ENCODE measurements at regions not wholly inside any gene's neighbourhood (a gene's known extent, or its start where the extent isn't known, plus 50 kb on each side); places are given as distances from the start of the nearest gene placed in this dataset.

DNA sequence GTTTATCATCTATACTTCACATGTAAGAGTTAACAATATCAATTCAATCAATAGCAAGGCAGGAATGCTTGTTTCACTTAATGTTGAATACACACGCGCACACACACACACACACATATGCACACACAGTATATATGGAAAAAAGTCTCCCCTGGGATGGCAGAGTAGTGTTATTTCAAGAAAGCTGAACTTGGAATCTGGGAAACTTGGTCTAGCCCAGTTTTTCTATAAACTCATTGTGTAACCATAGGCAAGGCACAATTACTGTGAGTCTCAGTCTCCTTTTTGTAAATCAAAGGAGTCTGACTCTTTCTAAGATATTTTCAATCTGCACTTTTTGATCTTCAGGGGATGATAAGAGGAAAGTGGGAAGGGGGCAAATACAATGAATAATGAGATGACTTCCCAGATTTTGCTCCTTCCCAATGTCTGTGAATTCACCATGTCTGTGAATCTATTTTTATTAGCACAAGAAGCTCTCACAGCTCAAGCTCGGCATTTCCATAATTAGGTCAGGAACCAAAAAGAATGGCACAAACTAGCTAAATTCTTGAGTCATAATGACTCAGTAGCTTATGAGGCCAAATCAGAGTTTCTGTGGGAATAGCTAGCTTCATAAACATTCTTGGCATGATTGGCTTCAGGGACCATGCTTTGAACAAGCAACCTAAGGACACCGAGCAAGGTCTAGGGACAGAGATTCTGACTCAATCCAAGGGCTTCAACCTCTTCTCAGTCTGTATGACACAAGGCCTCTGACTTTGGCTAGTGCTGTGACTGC is 227.4 kb upstream of the DCBLD2 start:
- no peaks in the 10 kb centered on the region for H3K36me3 ChIP-seq (ENCODE audit: control insufficient read depth in 2 of 2, extremely low read depth in 1 of 2, insufficient read depth in 1 of 2, low read length in 1 of 2)
- ChIA-PET POLR2A (no interaction called here), CTCF (no interaction called here)
- no peak for ATAC-seq (replicated peaks in 1 of 4)
- H3K27me3 ChIP-seq (replicated peaks in 1 of 2; ENCODE audit: control insufficient read depth in 2 of 2, extremely low read depth in 1 of 2, insufficient read depth in 2 of 2, low read length in 1 of 2): no peaks in the 10 kb centered on the region
- H3K4me1 Mint-ChIP-seq: no peaks in the 10 kb centered on the region
- no peaks in the 10 kb centered on the region for H3K27me3 Mint-ChIP-seq
- H3K9me3 ChIP-seq: no peaks in the 10 kb centered on the region
- no peaks in the 10 kb centered on the region for H3K4me1 ChIP-seq (ENCODE audit: control insufficient read depth in 1 of 2, extremely low read depth in 1 of 2, insufficient read depth in 2 of 2, low read length in 2 of 2)
- H3K4me3 ChIP-seq (ENCODE audit: control insufficient read depth in 1 of 2, extremely low read depth in 1 of 2, low read length in 1 of 2): no peak overlapping the region
- H3K27ac Mint-ChIP-seq: no peak overlapping the region
- no peaks in the 10 kb centered on the region for H3K36me3 Mint-ChIP-seq
- no peak overlapping the region for H3K4me3 Mint-ChIP-seq
- DNase-seq: no peak
- H3K27ac ChIP-seq (ENCODE audit: low read length): no peak overlapping the region
- 83% methylated on average over 2 of the region's 4 CpGs for WGBS (ENCODE audit: insufficient coverage)
- H3K9me3 Mint-ChIP-seq: peaks cover 0 to 5% (median 0%) of the 10 kb centered on the region in 3 donors

DNA sequence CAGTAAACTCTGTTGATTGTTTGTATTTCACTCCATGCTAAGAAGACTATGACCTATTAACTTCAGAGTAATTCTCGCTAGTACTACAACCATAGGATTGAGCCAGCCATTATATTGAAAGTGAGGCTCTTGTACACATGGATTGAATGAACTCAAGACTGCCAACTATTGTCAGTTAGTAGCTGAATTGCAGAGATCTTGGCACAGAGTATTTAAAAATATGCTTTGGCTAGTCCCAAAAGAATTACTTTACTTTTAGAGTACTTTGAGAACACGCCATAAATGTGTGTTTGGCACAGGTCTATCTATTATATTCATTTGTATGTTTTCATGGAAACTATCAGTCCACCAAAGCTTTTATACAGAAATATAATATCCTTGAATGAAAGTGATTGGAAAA is 226.7 kb upstream of the DCBLD2 start:
- Histone ChIP-seq H3K27me3 (replicated peaks in 1 of 2; ENCODE audit: control insufficient read depth in 2 of 2, extremely low read depth in 1 of 2, insufficient read depth in 2 of 2, low read length in 1 of 2) (no peaks in the 10 kb centered on the region), H3K4me3 (ENCODE audit: control insufficient read depth in 1 of 2, extremely low read depth in 1 of 2, low read length in 1 of 2) (no peak overlapping the region), H3K27ac (ENCODE audit: low read length) (no peak overlapping the region), H3K9me3 (no peaks in the 10 kb centered on the region), H3K36me3 (ENCODE audit: control insufficient read depth in 2 of 2, extremely low read depth in 1 of 2, insufficient read depth in 1 of 2, low read length in 1 of 2) (no peaks in the 10 kb centered on the region), H3K4me1 (ENCODE audit: control insufficient read depth in 1 of 2, extremely low read depth in 1 of 2, insufficient read depth in 2 of 2, low read length in 2 of 2) (no peaks in the 10 kb centered on the region)
- DNase-seq: no peak
- no peak overlapping the region for H3K27ac Mint-ChIP-seq
- no CpG with 5 or more reads among the region's 2 CpGs for WGBS (ENCODE audit: insufficient coverage)
- ATAC-seq (replicated peaks in 1 of 4): no peak
- H3K4me1 Mint-ChIP-seq: no peaks in the 10 kb centered on the region
- ChIA-PET CTCF (no interaction called here), POLR2A (no interaction called here)
- no peak overlapping the region for H3K4me3 Mint-ChIP-seq
- H3K27me3 Mint-ChIP-seq: no peaks in the 10 kb centered on the region
- no peaks in the 10 kb centered on the region for H3K36me3 Mint-ChIP-seq
- peaks cover 0 to 1% (median 0%) of the 10 kb centered on the region in 3 donors for H3K9me3 Mint-ChIP-seq

DNA sequence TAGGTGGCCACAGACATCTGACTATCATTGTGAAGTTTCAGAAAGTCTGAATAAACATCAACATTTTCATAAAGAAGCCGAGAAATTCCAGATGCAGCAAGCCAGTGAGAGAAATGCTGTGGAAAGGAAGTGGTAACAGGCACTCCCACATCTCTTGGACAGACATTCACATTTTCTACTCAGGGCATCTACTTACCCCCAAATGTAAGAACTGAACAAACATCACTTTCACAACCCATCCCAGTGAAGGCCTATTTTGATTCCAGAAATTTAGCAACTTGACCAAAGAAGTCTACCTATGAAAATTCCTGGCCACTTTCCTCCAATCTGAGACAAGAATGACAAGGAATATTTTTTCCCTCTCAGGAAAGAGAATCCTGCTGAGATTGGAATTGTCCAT is 224.8 kb upstream of the DCBLD2 start:
- CTCF ChIA-PET: no interaction called here
- Mint-ChIP-seq H3K4me3 (no peak overlapping the region), H3K27ac (no peak overlapping the region), H3K4me1 (no peaks in the 10 kb centered on the region), H3K9me3 (peaks cover 0 to 1% (median 0%) of the 10 kb centered on the region in 3 donors), H3K27me3 (no peaks in the 10 kb centered on the region), H3K36me3 (no peaks in the 10 kb centered on the region)
- POLR2A ChIA-PET: no interaction called here
- DNase-seq (no peak), ATAC-seq (replicated peaks in 1 of 4) (no peak)
- H3K4me1 ChIP-seq (ENCODE audit: control insufficient read depth in 1 of 2, extremely low read depth in 1 of 2, insufficient read depth in 2 of 2, low read length in 2 of 2): no peaks in the 10 kb centered on the region
- no peaks in the 10 kb centered on the region for H3K9me3 ChIP-seq
- H3K36me3 ChIP-seq (ENCODE audit: control insufficient read depth in 2 of 2, extremely low read depth in 1 of 2, insufficient read depth in 1 of 2, low read length in 1 of 2): no peaks in the 10 kb centered on the region
- no peak overlapping the region for H3K4me3 ChIP-seq (ENCODE audit: control insufficient read depth in 1 of 2, extremely low read depth in 1 of 2, low read length in 1 of 2)
- no peak overlapping the region for H3K27ac ChIP-seq (ENCODE audit: low read length)
- 71% methylated on average over 1 of the region's 1 CpG for WGBS (ENCODE audit: insufficient coverage)
- H3K27me3 ChIP-seq (replicated peaks in 1 of 2; ENCODE audit: control insufficient read depth in 2 of 2, extremely low read depth in 1 of 2, insufficient read depth in 2 of 2, low read length in 1 of 2): no peaks in the 10 kb centered on the region

DNA sequence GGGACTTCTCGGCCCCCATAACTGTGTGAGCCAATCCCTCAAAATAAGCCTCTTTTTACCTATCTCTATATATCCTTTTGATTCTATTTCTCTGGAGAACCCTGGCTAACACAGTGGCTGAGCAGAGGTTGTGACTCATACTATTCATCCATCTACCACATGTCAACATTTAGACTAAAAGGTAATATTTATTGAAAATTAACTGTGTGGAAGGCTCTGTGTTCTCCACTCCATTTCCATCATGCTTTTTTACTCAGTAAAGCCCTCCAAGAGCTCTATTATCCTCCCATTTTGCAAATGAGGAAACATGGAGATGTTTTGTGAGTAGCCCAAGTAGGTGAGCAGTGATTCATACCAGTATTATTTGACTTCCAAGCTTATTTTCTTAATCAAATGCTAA is 217.9 kb upstream of the DCBLD2 start:
- Histone ChIP-seq H3K4me3 (ENCODE audit: control insufficient read depth in 1 of 2, extremely low read depth in 1 of 2, low read length in 1 of 2) (no peak overlapping the region), H3K36me3 (ENCODE audit: control insufficient read depth in 2 of 2, extremely low read depth in 1 of 2, insufficient read depth in 1 of 2, low read length in 1 of 2) (no peaks in the 10 kb centered on the region), H3K27ac (ENCODE audit: low read length) (no peak overlapping the region), H3K9me3 (no peaks in the 10 kb centered on the region), H3K4me1 (ENCODE audit: control insufficient read depth in 1 of 2, extremely low read depth in 1 of 2, insufficient read depth in 2 of 2, low read length in 2 of 2) (no peaks in the 10 kb centered on the region), H3K27me3 (replicated peaks in 1 of 2; ENCODE audit: control insufficient read depth in 2 of 2, extremely low read depth in 1 of 2, insufficient read depth in 2 of 2, low read length in 1 of 2) (no peaks in the 10 kb centered on the region)
- DNase-seq: no peak
- ATAC-seq (replicated peaks in 1 of 4): no peak
- no peak overlapping the region for H3K4me3 Mint-ChIP-seq
- no peaks in the 10 kb centered on the region for H3K36me3 Mint-ChIP-seq
- H3K27me3 Mint-ChIP-seq: peaks cover 0 to 7% of the 10 kb centered on the region in 2 donors
- H3K4me1 Mint-ChIP-seq: no peaks in the 10 kb centered on the region
- POLR2A ChIA-PET: no interaction called here
- peaks cover 0 to 8% (median 0%) of the 10 kb centered on the region in 3 donors for H3K9me3 Mint-ChIP-seq
- 83% methylated on average over 1 of the region's 1 CpG for WGBS (ENCODE audit: insufficient coverage)
- no peak overlapping the region for H3K27ac Mint-ChIP-seq
- CTCF ChIA-PET: no interaction called here

DNA sequence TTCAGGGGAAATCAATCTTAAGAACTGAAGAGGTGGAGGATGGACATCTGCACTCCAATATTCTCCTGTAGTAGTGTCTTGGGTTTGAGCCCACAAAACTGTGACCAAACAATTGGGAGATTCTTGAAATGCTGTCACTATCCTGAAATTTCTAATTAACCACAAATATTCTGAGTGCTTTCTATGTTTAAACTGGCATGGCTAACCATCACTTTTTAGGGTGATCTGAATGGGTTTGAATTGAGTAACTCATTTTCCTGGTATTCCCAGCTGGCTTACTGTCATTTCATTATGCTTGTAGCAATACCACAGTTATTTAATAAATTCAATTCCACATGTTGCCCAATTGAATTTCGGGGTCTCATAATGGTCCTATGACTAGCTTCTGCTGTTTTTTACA is 216.9 kb upstream of the DCBLD2 start:
- DNase-seq: no peak
- ChIA-PET CTCF (no interaction called here), POLR2A (no interaction called here)
- WGBS (ENCODE audit: insufficient coverage): no CpG with 5 or more reads among the region's 1 CpG
- H3K4me1 Mint-ChIP-seq: no peaks in the 10 kb centered on the region
- H3K4me3 ChIP-seq (ENCODE audit: control insufficient read depth in 1 of 2, extremely low read depth in 1 of 2, low read length in 1 of 2): no peak overlapping the region
- peaks cover 0 to 7% of the 10 kb centered on the region in 2 donors for H3K27me3 Mint-ChIP-seq
- no peak overlapping the region for H3K27ac Mint-ChIP-seq
- no peaks in the 10 kb centered on the region for H3K4me1 ChIP-seq (ENCODE audit: control insufficient read depth in 1 of 2, extremely low read depth in 1 of 2, insufficient read depth in 2 of 2, low read length in 2 of 2)
- no peak for ATAC-seq (replicated peaks in 1 of 4)
- no peaks in the 10 kb centered on the region for H3K9me3 ChIP-seq
- no peaks in the 10 kb centered on the region for H3K27me3 ChIP-seq (replicated peaks in 1 of 2; ENCODE audit: control insufficient read depth in 2 of 2, extremely low read depth in 1 of 2, insufficient read depth in 2 of 2, low read length in 1 of 2)
- H3K9me3 Mint-ChIP-seq: peaks cover 0 to 8% (median 0%) of the 10 kb centered on the region in 3 donors
- no peaks in the 10 kb centered on the region for H3K36me3 Mint-ChIP-seq
- H3K36me3 ChIP-seq (ENCODE audit: control insufficient read depth in 2 of 2, extremely low read depth in 1 of 2, insufficient read depth in 1 of 2, low read length in 1 of 2): no peaks in the 10 kb centered on the region
- no peak overlapping the region for H3K4me3 Mint-ChIP-seq
- no peak overlapping the region for H3K27ac ChIP-seq (ENCODE audit: low read length)

DNA sequence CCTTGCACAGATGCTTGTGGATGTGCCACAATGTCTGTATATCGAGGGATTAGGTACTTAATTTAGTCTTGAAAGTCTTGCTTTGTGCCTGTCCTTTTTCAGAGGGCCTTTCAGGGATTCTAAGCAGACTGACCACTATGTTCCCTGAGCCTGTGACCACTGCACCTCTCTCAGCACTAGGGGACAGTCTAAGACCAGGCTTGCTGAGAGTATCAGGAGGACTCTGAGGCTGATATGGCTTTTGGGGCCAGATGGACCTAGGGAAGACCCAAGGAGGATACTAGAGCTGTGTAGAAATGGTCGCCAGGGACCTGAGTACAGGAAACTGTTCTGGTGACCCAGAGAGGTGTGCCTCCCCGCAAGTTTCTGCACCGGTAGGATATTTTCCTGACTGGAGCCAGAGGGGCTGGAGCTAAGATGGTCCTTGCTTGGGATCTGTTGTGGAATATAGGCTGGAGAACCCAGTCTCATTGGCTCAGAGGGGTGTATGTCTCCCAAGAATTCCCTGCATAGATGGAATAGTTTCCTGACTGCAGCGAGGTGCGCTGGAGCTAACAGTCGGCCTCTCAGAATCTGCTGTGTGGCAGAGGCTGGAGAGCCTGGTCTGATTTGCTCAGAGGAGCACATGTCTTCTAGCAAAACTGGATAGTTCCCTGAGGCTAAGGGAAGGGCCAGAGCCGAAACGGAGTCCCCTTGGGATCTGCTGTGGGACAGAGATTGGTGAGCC is 213.2 kb upstream of the DCBLD2 start:
- Mint-ChIP-seq H3K4me1 (no peaks in the 10 kb centered on the region), H3K27ac (no peak overlapping the region), H3K4me3 (no peak overlapping the region), H3K36me3 (no peaks in the 10 kb centered on the region), H3K27me3 (peaks cover 0 to 7% of the 10 kb centered on the region in 2 donors), H3K9me3 (no peaks in the 10 kb centered on the region)
- 88% methylated on average over 8 of the region's 9 CpGs for WGBS (ENCODE audit: insufficient coverage)
- H3K4me1 ChIP-seq (ENCODE audit: control insufficient read depth in 1 of 2, extremely low read depth in 1 of 2, insufficient read depth in 2 of 2, low read length in 2 of 2): no peaks in the 10 kb centered on the region
- H3K9me3 ChIP-seq: no peaks in the 10 kb centered on the region
- no peaks in the 10 kb centered on the region for H3K27me3 ChIP-seq (replicated peaks in 1 of 2; ENCODE audit: control insufficient read depth in 2 of 2, extremely low read depth in 1 of 2, insufficient read depth in 2 of 2, low read length in 1 of 2)
- no peak overlapping the region for H3K4me3 ChIP-seq (ENCODE audit: control insufficient read depth in 1 of 2, extremely low read depth in 1 of 2, low read length in 1 of 2)
- no peak overlapping the region for H3K27ac ChIP-seq (ENCODE audit: low read length)
- DNase-seq (no peak), ATAC-seq (replicated peaks in 1 of 4) (no peak)
- CTCF ChIA-PET: no interaction called here
- POLR2A ChIA-PET: interaction anchor here in 1 of 2 donors (0.7 kb wide), 1 partner anchor 124 kb away, joined by 3 read pairs; no protein-coding TSS in a partner anchor
- H3K36me3 ChIP-seq (ENCODE audit: control insufficient read depth in 2 of 2, extremely low read depth in 1 of 2, insufficient read depth in 1 of 2, low read length in 1 of 2): no peaks in the 10 kb centered on the region
